A549 (cell line): ENCODE measurements at regions not wholly inside any gene's neighbourhood (a gene's known extent, or its start where the extent isn't known, plus 50 kb on each side); places are given as distances from the start of the nearest gene placed in this dataset.

Source experiments
- CHD2 ChIP-seq: fragments of 150-350 bp; IDR thresholded peaks from 2 replicates; pipeline ENCODE4 v1.6.1; 2014; ENCODE audit warnings: low read length; ENCODE audit not compliant: partially characterized antibody
- CTCF ChIP-seq: fragments of >200 bp; sonication (Bioruptor Twin); formaldehyde crosslinking; IDR thresholded peaks from 3 replicates; pipeline ENCODE4 v1.5.1; 2016
- HDAC2 ChIP-seq: fragments of 200-600 bp; sonication (generic); IDR thresholded peaks from 2 replicates; pipeline ENCODE4 v1.6.1; 2016
- MAZ ChIP-seq: fragments of 150-350 bp; IDR thresholded peaks from 2 replicates; pipeline ENCODE4 v1.6.1; 2014; ENCODE audit warnings: antibody characterized with exemption, low read depth, low read length, borderline replicate concordance
- MYC ChIP-seq: IDR thresholded peaks from 2 replicates; pipeline ENCODE4 v1.6.1; 2012; ENCODE audit warnings: mild to moderate bottlenecking, inconsistent platforms, low read length, improper control_type of control experiment, borderline replicate concordance
- POLR2A ChIP-seq: IDR thresholded peaks from 2 replicates; pipeline ENCODE4 v1.6.1; 2012; ENCODE audit warnings: mild to moderate bottlenecking, low read length
- RARB ChIP-seq: fragments of 250-450 bp; sonication (Bioruptor Pico); IDR thresholded peaks from 2 replicates; pipeline ENCODE4 v1.8.0; 2021; ENCODE audit warnings: mild to moderate bottlenecking, moderate library complexity
- RFX5 ChIP-seq: fragments of 450-650 bp; IDR thresholded peaks from 2 replicates; pipeline ENCODE4 v1.7.1; 2014; ENCODE audit warnings: antibody characterized with exemption, mild to moderate bottlenecking, moderate library complexity
- TP53 ChIP-seq: fragments of 250-450 bp; sonication (Bioruptor Pico); IDR thresholded peaks from 2 replicates; pipeline ENCODE4 v1.5.0; 2021; ENCODE audit warnings: mild to moderate bottlenecking, moderate library complexity
- USF2 ChIP-seq: fragments of 450-650 bp; IDR thresholded peaks from 2 replicates; pipeline ENCODE4 v1.6.1; 2014; ENCODE audit warnings: antibody characterized with exemption
- ZFP36 ChIP-seq: fragments of 450-650 bp; IDR thresholded peaks from 2 replicates; pipeline ENCODE4 v1.6.1; 2014; ENCODE audit warnings: borderline replicate concordance; ENCODE audit not compliant: partially characterized antibody
- TF ChIP-seq, protein P1 (sequence below): IDR thresholded peaks from 2 replicates; pipeline ENCODE4 v1.6.1; 2012

- TF ChIP-seq CTCF = no peak
- no peak for TF ChIP-seq ZFP36
- TF ChIP-seq, protein P1, sequence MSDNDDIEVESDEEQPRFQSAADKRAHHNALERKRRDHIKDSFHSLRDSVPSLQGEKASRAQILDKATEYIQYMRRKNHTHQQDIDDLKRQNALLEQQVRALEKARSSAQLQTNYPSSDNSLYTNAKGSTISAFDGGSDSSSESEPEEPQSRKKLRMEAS = no peak
- no peak for TF ChIP-seq HDAC2
- TF ChIP-seq CHD2 = no peak
- no peak for TF ChIP-seq POLR2A
- TF ChIP-seq USF2 = no peak
- no peak for TF ChIP-seq RFX5
- no peak for TF ChIP-seq MAZ
- no peak for TF ChIP-seq RARB (CRISPR knock-in tag)
- no peak for TF ChIP-seq TP53 (CRISPR knock-in tag)
- TF ChIP-seq MYC = no peak
Observed at GRCh38 chr10:129005804-129006203, 461.2 kb upstream of the MGMT start.
